ENCODE measurements at regions not wholly inside any gene's neighbourhood (a gene's known extent, or its start where the extent isn't known, plus 50 kb on each side); places are given as distances from the start of the nearest gene placed in this dataset.

- TF ChIP-seq POLR2A (IDR thresholded peaks at IDR 0.05) (no peak), POLR2AphosphoS5 (IDR thresholded peaks at IDR 0.05) (no peak), EP300 (IDR thresholded peaks at IDR 0.05) (no peak)
- TF ChIP-seq, protein P1, sequence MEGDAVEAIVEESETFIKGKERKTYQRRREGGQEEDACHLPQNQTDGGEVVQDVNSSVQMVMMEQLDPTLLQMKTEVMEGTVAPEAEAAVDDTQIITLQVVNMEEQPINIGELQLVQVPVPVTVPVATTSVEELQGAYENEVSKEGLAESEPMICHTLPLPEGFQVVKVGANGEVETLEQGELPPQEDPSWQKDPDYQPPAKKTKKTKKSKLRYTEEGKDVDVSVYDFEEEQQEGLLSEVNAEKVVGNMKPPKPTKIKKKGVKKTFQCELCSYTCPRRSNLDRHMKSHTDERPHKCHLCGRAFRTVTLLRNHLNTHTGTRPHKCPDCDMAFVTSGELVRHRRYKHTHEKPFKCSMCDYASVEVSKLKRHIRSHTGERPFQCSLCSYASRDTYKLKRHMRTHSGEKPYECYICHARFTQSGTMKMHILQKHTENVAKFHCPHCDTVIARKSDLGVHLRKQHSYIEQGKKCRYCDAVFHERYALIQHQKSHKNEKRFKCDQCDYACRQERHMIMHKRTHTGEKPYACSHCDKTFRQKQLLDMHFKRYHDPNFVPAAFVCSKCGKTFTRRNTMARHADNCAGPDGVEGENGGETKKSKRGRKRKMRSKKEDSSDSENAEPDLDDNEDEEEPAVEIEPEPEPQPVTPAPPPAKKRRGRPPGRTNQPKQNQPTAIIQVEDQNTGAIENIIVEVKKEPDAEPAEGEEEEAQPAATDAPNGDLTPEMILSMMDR (IDR thresholded peaks at IDR 0.05) = no peak
- no peak overlapping the region for H3K4me3 ChIP-seq
- WGBS = 54% methylated on average over 1 of the region's 1 CpG
Observed at GRCh38 chr13:65416784-65417183, 1813.4 kb downstream of the PCDH9 start.

GRCh38 chr13:65414187-65414586, 1815.9 kb downstream of the PCDH9 start:
- TF ChIP-seq POLR2A (IDR thresholded peaks at IDR 0.05) = no peak
- no peak for TF ChIP-seq POLR2AphosphoS5 (IDR thresholded peaks at IDR 0.05)
- TF ChIP-seq EP300 (IDR thresholded peaks at IDR 0.05) = no peak
- TF ChIP-seq, protein P1 (IDR thresholded peaks at IDR 0.05) = no peak
- no peaks in the 10 kb centered on the region for H3K9me3 ChIP-seq
- WGBS = 80% methylated on average over 2 of the region's 2 CpGs
- H3K36me3 ChIP-seq = no peaks in the 10 kb centered on the region
- H3K27ac ChIP-seq = no peak overlapping the region
- no peak for DNase-seq (ENCODE audit: low spot score in 2 of 2)
- H3K27me3 ChIP-seq = no peaks in the 10 kb centered on the region
- no peak overlapping the region for H3K4me3 ChIP-seq
- H3K4me1 ChIP-seq = no peaks in the 10 kb centered on the region

More at GRCh38 chr13:65416784-65417183, 1813.4 kb downstream of the PCDH9 start:
- H3K4me1 ChIP-seq = no peaks in the 10 kb centered on the region
- no peaks in the 10 kb centered on the region for H3K9me3 ChIP-seq
- no peak overlapping the region for H3K27ac ChIP-seq
- no peak for DNase-seq (ENCODE audit: low spot score in 2 of 2)
- H3K27me3 ChIP-seq = no peaks in the 10 kb centered on the region
- H3K36me3 ChIP-seq = no peaks in the 10 kb centered on the region

- no peaks in the 10 kb centered on the region for H3K4me1 ChIP-seq
- H3K27ac ChIP-seq = no peak overlapping the region
- H3K27me3 ChIP-seq = no peaks in the 10 kb centered on the region
- no peak for DNase-seq (ENCODE audit: low spot score in 2 of 2)
- TF ChIP-seq EP300 (IDR thresholded peaks at IDR 0.05) (no peak), POLR2A (IDR thresholded peaks at IDR 0.05) (no peak), POLR2AphosphoS5 (IDR thresholded peaks at IDR 0.05) (no peak)
- TF ChIP-seq, protein P1 (IDR thresholded peaks at IDR 0.05) = no peak
- 73% methylated on average over 2 of the region's 2 CpGs for WGBS
- no peak overlapping the region for H3K4me3 ChIP-seq
- no peaks in the 10 kb centered on the region for H3K36me3 ChIP-seq
- H3K9me3 ChIP-seq = no peaks in the 10 kb centered on the region
Observed at GRCh38 chr13:65411521-65411920, 1818.6 kb downstream of the PCDH9 start.

- H3K4me3 ChIP-seq = no peak overlapping the region
- 86% methylated on average over 3 of the region's 3 CpGs for WGBS
- H3K36me3 ChIP-seq = no peaks in the 10 kb centered on the region
Observed at GRCh38 chr13:65410791-65411190, 1819.3 kb downstream of the PCDH9 start.

DNA sequence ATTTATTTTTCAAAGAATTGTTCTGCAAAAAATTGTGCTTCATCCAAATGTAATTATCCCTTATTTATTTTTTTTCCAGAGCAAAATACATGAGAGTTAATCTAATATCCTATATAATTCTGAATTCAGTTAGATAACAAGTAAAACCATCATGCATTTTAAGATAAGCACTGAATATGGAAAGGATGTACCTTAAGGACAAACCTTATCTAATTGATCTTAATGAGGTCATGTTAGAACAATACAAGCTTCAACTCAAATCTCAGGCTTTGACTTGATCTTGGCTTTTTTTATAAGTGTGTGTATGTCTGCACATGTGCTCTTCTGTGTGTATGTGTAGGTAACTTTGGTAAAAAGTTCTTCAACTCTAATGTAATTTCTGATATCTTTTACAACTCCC, 1828.8 kb downstream of the PCDH9 start:
- Histone ChIP-seq H3K9me3 (no peaks in the 10 kb centered on the region), H3K27me3 (no peaks in the 10 kb centered on the region), H3K36me3 (no peaks in the 10 kb centered on the region), H3K27ac (no peak overlapping the region), H3K4me1 (no peaks in the 10 kb centered on the region), H3K4me3 (no peak overlapping the region)
- DNase-seq (ENCODE audit: low spot score in 2 of 2) = no peak
- TF ChIP-seq POLR2AphosphoS5 (IDR thresholded peaks at IDR 0.05) (no peak), POLR2A (IDR thresholded peaks at IDR 0.05) (no peak), EP300 (IDR thresholded peaks at IDR 0.05) (no peak)
- TF ChIP-seq, protein P1 (IDR thresholded peaks at IDR 0.05) = no peak

More at GRCh38 chr13:65410791-65411190, 1819.3 kb downstream of the PCDH9 start:
- no peaks in the 10 kb centered on the region for H3K9me3 ChIP-seq
- DNase-seq (ENCODE audit: low spot score in 2 of 2) = no peak
- TF ChIP-seq POLR2AphosphoS5 (IDR thresholded peaks at IDR 0.05) = no peak
- TF ChIP-seq POLR2A (IDR thresholded peaks at IDR 0.05) = no peak
- TF ChIP-seq EP300 (IDR thresholded peaks at IDR 0.05) = no peak
- TF ChIP-seq, protein P1 (IDR thresholded peaks at IDR 0.05) = no peak
- no peak overlapping the region for H3K27ac ChIP-seq
- no peaks in the 10 kb centered on the region for H3K27me3 ChIP-seq
- no peaks in the 10 kb centered on the region for H3K4me1 ChIP-seq

Measured in suprapubic skin (tissue), 4 donors.